Panc1 (cell line): ENCODE measurements at regions not wholly inside any gene's neighbourhood (a gene's known extent, or its start where the extent isn't known, plus 50 kb on each side); places are given as distances from the start of the nearest gene placed in this dataset.

Experiments
- ATAC-seq: fragments of 200-7000 bp; cut with Tn5 transposase; 2 replicates; pipeline ENCODE4 v1.9.1; 2020; ENCODE audit warnings: mild to moderate bottlenecking, moderate library complexity
- BruUV-seq: library from RNA; stranded (reverse); fragments of 400-500 nt; replicated peaks from 2 replicates; lab custom pipeline; 2021; lab: Mats Ljungman, UMichigan
- CTCF ChIA-PET: fragments of 300-600 bp; sonication (Branson Sonifier 250); formaldehyde crosslinking; loops from one replicate; lab custom pipeline; 2022; ENCODE audit warnings: antibody characterized with exemption; lab: Charles Lee
- POLR2A ChIA-PET: fragments of 300-600 bp; sonication (Branson Sonifier 250); formaldehyde crosslinking; loops from one replicate; lab custom pipeline; 2022; ENCODE audit warnings: antibody characterized with exemption; lab: Charles Lee
- DNase-seq: peaks from one replicate; pipeline ENCODE4 v3.0.0-alpha.2; 2010; ENCODE audit warnings: low read depth, low spot score
- H3K27ac ChIP-seq: 2 replicates; pipeline ENCODE4 v1.5.1; 2011; ENCODE audit warnings: mild to moderate bottlenecking, low read length, inconsistent platforms
- H3K27me3 ChIP-seq: fragments of 200-500 bp; sonication (Bioruptor generic); 2 replicates; pipeline ENCODE4 v1.6.0; 2014; ENCODE audit warnings: low read length, inconsistent platforms; ENCODE audit not compliant: control insufficient read depth, insufficient read depth
- H3K36me3 ChIP-seq: fragments of 200-500 bp; sonication (Bioruptor generic); 2 replicates; pipeline ENCODE4 v1.5.1; 2014; ENCODE audit warnings: inconsistent platforms, mild to moderate bottlenecking, low read length, moderate library complexity; ENCODE audit not compliant: control insufficient read depth, insufficient read depth
- H3K4me1 ChIP-seq: 2 replicates; pipeline ENCODE4 v1.5.1; 2011; ENCODE audit warnings: inconsistent platforms, mild to moderate bottlenecking, low read length, moderate library complexity; ENCODE audit not compliant: control insufficient read depth, insufficient read depth
- H3K4me3 ChIP-seq, 2 experiments: 2 replicates each; pipeline ENCODE4 v1.5.1; 2011 to 2012; ENCODE audit warnings: low read depth in 2 of 2, low read length in 2 of 2, mild to moderate bottlenecking in 2 of 2, inconsistent platforms in 1 of 2, moderate library complexity in 1 of 2
- H3K9me3 ChIP-seq: fragments of 200-500 bp; sonication (Bioruptor generic); 2 replicates; pipeline ENCODE4 v1.5.1; 2014; ENCODE audit warnings: low read depth, mild to moderate bottlenecking, inconsistent platforms, low read length, moderate library complexity; ENCODE audit not compliant: control insufficient read depth, insufficient read depth
- POLR2AphosphoS5 ChIP-seq: IDR thresholded peaks from 2 replicates; pipeline ENCODE4 v1.6.1; 2012; ENCODE audit warnings: mild to moderate bottlenecking, low read depth, low read length, moderate library complexity
- SIN3A ChIP-seq: IDR thresholded peaks from 2 replicates; pipeline ENCODE4 v1.6.1; 2012; ENCODE audit warnings: low read depth, mild to moderate bottlenecking, low read length, moderate library complexity, borderline replicate concordance; ENCODE audit not compliant: insufficient read depth
- TCF7L2 ChIP-seq: IDR thresholded peaks from 2 replicates; pipeline ENCODE4 v1.6.1; 2011; ENCODE audit warnings: mild to moderate bottlenecking, low read depth, low read length, inconsistent platforms
- in situ Hi-C: cut with HindIII; loops from 2 replicates; pipeline ENCODE4 v1.10.0; 2016; ENCODE audit warnings: low sequenced_read_pairs, low pct_unique_long_range_greater_than_20kb
- intact Hi-C: fragments of 100-400 bp; cut with micrococcal nuclease; formaldehyde crosslinking; loops from one replicate; pipeline ENCODE4 v1.10.0; 2022; ENCODE audit not compliant: unreplicated experiment
- TF ChIP-seq, protein P1 (sequence below): fragments of 450-650 bp; IDR thresholded peaks from 2 replicates; pipeline ENCODE4 v1.5.1; 2017; ENCODE audit warnings: mild to moderate bottlenecking
- TF ChIP-seq, protein P2 (sequence below), 2 experiments: IDR thresholded peaks; 2 replicates each; pipeline ENCODE4 v1.6.1; 2011 to 2012; ENCODE audit warnings: low read depth in 2 of 2, control low read depth in 1 of 2, low read length in 1 of 2, mild to moderate bottlenecking in 1 of 2, moderate library complexity in 1 of 2; ENCODE audit not compliant: insufficient read depth in 1 of 2

DNA sequence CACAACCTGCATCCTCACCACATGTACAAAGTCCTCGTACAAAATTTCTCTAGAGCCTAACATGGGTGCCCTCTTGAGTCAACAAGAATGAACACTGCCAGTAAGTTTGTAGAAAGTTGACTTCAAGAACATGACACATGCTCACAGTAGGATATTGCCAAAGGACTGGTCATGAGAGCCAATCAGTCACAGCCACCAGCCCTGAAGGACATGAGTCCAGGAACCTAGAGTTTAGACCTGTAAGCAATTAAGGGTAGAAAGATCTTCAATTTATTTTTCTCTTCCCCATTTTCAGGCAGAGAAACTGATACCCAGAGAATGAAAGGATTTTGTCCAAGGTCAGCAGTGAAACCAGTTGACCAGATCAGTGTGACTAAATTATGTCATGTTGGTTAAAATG, 96.1 kb downstream of the MAFB start:
- Histone ChIP-seq H3K36me3 (no peaks in the 10 kb centered on the region), H3K4me1 (no peaks in the 10 kb centered on the region), H3K27me3 (no peaks in the 10 kb centered on the region), H3K9me3 (no peaks in the 10 kb centered on the region), H3K4me3 (no peak overlapping the region), H3K27ac (no peak overlapping the region)
- ChIA-PET CTCF (no interaction called here), POLR2A (no interaction called here)
- intact Hi-C loops (no loop called here), in situ Hi-C loops (no loop called here)
- ATAC-seq: no peak
- TF ChIP-seq TCF7L2 (no peak), POLR2AphosphoS5 (no peak)
- TF ChIP-seq, protein P1, sequence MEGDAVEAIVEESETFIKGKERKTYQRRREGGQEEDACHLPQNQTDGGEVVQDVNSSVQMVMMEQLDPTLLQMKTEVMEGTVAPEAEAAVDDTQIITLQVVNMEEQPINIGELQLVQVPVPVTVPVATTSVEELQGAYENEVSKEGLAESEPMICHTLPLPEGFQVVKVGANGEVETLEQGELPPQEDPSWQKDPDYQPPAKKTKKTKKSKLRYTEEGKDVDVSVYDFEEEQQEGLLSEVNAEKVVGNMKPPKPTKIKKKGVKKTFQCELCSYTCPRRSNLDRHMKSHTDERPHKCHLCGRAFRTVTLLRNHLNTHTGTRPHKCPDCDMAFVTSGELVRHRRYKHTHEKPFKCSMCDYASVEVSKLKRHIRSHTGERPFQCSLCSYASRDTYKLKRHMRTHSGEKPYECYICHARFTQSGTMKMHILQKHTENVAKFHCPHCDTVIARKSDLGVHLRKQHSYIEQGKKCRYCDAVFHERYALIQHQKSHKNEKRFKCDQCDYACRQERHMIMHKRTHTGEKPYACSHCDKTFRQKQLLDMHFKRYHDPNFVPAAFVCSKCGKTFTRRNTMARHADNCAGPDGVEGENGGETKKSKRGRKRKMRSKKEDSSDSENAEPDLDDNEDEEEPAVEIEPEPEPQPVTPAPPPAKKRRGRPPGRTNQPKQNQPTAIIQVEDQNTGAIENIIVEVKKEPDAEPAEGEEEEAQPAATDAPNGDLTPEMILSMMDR: no peak
- no peak for DNase-seq
- no TSS peak for BruUV-seq

DNA sequence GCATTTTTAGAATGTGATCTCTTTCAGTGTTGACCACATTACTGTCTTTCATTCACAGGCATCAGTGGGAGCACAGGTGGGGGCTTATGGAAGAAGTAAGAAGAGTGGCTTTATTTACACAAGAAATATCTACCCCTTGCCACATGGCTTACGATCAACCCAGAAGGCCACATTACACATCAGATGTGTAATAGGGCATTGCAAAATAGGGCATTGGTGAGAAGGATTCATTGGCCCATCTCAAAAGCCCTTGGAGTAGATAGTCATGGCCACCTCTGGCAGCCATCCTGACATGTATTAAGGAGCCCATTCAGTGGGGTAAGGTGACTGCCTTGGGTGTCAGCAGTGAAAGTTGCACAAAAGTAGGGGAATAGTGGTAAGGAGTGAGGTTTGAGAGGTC, 97.5 kb downstream of the MAFB start:
- ChIA-PET POLR2A (no interaction called here), CTCF (no interaction called here)
- in situ Hi-C loops (no loop called here), intact Hi-C loops (no loop called here)
- DNase-seq (no peak), ATAC-seq (no peak)
- Histone ChIP-seq H3K4me3 (no peak overlapping the region), H3K4me1 (no peaks in the 10 kb centered on the region), H3K9me3 (no peaks in the 10 kb centered on the region), H3K27ac (no peak overlapping the region), H3K36me3 (no peaks in the 10 kb centered on the region), H3K27me3 (no peaks in the 10 kb centered on the region)
- no TSS peak for BruUV-seq
- TF ChIP-seq SIN3A (no peak), POLR2AphosphoS5 (no peak), TCF7L2 (no peak)
- TF ChIP-seq, protein P1: no peak
- TF ChIP-seq, protein P2, sequence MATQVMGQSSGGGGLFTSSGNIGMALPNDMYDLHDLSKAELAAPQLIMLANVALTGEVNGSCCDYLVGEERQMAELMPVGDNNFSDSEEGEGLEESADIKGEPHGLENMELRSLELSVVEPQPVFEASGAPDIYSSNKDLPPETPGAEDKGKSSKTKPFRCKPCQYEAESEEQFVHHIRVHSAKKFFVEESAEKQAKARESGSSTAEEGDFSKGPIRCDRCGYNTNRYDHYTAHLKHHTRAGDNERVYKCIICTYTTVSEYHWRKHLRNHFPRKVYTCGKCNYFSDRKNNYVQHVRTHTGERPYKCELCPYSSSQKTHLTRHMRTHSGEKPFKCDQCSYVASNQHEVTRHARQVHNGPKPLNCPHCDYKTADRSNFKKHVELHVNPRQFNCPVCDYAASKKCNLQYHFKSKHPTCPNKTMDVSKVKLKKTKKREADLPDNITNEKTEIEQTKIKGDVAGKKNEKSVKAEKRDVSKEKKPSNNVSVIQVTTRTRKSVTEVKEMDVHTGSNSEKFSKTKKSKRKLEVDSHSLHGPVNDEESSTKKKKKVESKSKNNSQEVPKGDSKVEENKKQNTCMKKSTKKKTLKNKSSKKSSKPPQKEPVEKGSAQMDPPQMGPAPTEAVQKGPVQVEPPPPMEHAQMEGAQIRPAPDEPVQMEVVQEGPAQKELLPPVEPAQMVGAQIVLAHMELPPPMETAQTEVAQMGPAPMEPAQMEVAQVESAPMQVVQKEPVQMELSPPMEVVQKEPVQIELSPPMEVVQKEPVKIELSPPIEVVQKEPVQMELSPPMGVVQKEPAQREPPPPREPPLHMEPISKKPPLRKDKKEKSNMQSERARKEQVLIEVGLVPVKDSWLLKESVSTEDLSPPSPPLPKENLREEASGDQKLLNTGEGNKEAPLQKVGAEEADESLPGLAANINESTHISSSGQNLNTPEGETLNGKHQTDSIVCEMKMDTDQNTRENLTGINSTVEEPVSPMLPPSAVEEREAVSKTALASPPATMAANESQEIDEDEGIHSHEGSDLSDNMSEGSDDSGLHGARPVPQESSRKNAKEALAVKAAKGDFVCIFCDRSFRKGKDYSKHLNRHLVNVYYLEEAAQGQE (IDR thresholded peaks at IDR 0.05; ENCODE audit: insufficient read depth in 1 of 2, low read depth in 2 of 2, low read length in 1 of 2): no peak
